Kidney (tissue), 13 donors: ENCODE measurements at regions not wholly inside any gene's neighbourhood (a gene's known extent, or its start where the extent isn't known, plus 50 kb on each side); places are given as distances from the start of the nearest gene placed in this dataset.
"Not testable (repeated sequence)": the region's sequence is repeated elsewhere in the genome, so short reads cannot be mapped to it uniquely, and the experiment has no call there.

Experiments
- DNase-seq, 5 donors: peaks; one replicate each; pipeline ENCODE4 v3.0.0-alpha.2; 2013 to 2020
- FAIRE-seq: peaks from 2 replicates; lab custom pipeline; 2012; peaks lifted over from hg19 to GRCh38; lab: Jason Lieb, UNC
- H3K27ac ChIP-seq, 2 donors: one replicate each; pipeline ENCODE4 v1.7.0; 2013; ENCODE audit warnings: low read depth in 2 of 2, low read length in 2 of 2, inconsistent platforms in 1 of 2
- H3K27me3 ChIP-seq: one replicate; pipeline ENCODE4 v1.7.1; 2013; ENCODE audit warnings: low read length, inconsistent platforms; ENCODE audit not compliant: control insufficient read depth, insufficient read depth
- H3K36me3 ChIP-seq, 3 donors: one replicate each; pipeline versions ENCODE4 v1.7.0 to v1.7.1; 2013; ENCODE audit warnings: low read length in 3 of 3, control low read depth in 1 of 3, inconsistent platforms in 1 of 3; ENCODE audit not compliant: insufficient read depth in 3 of 3, control insufficient read depth in 2 of 3
- H3K4me1 ChIP-seq, 3 donors: one replicate each; pipeline versions ENCODE4 v1.7.0 to v1.7.1; 2013; ENCODE audit warnings: low read length in 3 of 3, inconsistent platforms in 1 of 3, low read depth in 1 of 3; ENCODE audit not compliant: control insufficient read depth in 2 of 3, insufficient read depth in 2 of 3
- H3K4me3 ChIP-seq, 3 donors: one replicate each; pipeline versions ENCODE4 v1.7.0 to v1.8.1; 2013; ENCODE audit warnings: low read length in 3 of 3, control low read depth in 1 of 3, inconsistent platforms in 1 of 3
- H3K9ac ChIP-seq, 3 donors: one replicate each; pipeline versions ENCODE4 v1.7.0 to v1.7.1; 2013; ENCODE audit warnings: low read length in 3 of 3, control low read depth in 1 of 3, inconsistent platforms in 1 of 3
- H3K9me3 ChIP-seq, 3 donors: one replicate each; pipeline versions ENCODE4 v1.7.0 to v1.7.1; 2013; ENCODE audit warnings: low read length in 3 of 3, control low read depth in 1 of 3, inconsistent platforms in 1 of 3; ENCODE audit not compliant: control insufficient read depth in 2 of 3, insufficient read depth in 1 of 3
- CTCF ChIP-seq: IDR thresholded peaks from 3 replicates; pipeline ENCODE4 v1.5.1; 2012; ENCODE audit warnings: mild to moderate bottlenecking, moderate library complexity, borderline replicate concordance; ENCODE audit not compliant: insufficient read depth; ENCODE audit errors: extremely low read depth
- intact Hi-C: fragments of 100-400 bp; cut with DNase I; formaldehyde crosslinking; loops from one replicate; pipeline ENCODE4 v1.11.1; 2022
- donor health status: control.
- donor health status: control.
- donor health status: control.
- donor health status: control.
- donor health status: control.
- donor health status: DM: yes; HTN: yes; CAD: no.
- donor health status: Normal renal cell carcinoma (clear cell type).

- Histone ChIP-seq H3K36me3 (no peaks in the 10 kb centered on the region), H3K9ac (no peak overlapping the region), H3K9me3 (no peaks in the 10 kb centered on the region), H3K4me3 (no peak overlapping the region), H3K27me3 (no peaks in the 10 kb centered on the region), H3K27ac (no peak overlapping the region), H3K4me1 (no peaks in the 10 kb centered on the region)
- FAIRE-seq (no peak), DNase-seq (peak in 3 of 5 donors; percentile 72 to 86 (median 78))
- TF ChIP-seq CTCF, result no peak
- intact Hi-C loops, result no loop called here
Observed at GRCh38 chr18:24616653-24617052, 156.2 kb downstream of the HRH4 start.

GRCh38 chr18:24624421-24624820 is 164.0 kb downstream of the HRH4 start:
- H3K36me3 ChIP-seq, H3K27me3 ChIP-seq, H3K9me3 ChIP-seq, H3K4me3 ChIP-seq, DNase-seq, H3K4me1 ChIP-seq, H3K9ac ChIP-seq, H3K27ac ChIP-seq, intact Hi-C loops, FAIRE-seq: not testable (repeated sequence)

- Histone ChIP-seq H3K27me3 (no peaks in the 10 kb centered on the region), H3K27ac (no peak overlapping the region), H3K4me3 (no peak overlapping the region), H3K36me3 (no peaks in the 10 kb centered on the region), H3K9ac (no peak overlapping the region), H3K9me3 (no peaks in the 10 kb centered on the region), H3K4me1 (no peaks in the 10 kb centered on the region)
- FAIRE-seq (no peak), DNase-seq (no peak)
- intact Hi-C loops, result no loop called here
- TF ChIP-seq CTCF, result no peak
Observed at GRCh38 chr18:24627644-24628315, 167.3 kb downstream of the HRH4 start.

- no peak overlapping the region for H3K27ac ChIP-seq
Observed at GRCh38 chr18:24628326-24628725, 167.9 kb downstream of the HRH4 start.

More at GRCh38 chr18:24628326-24628725, 167.9 kb downstream of the HRH4 start:
- H3K36me3 ChIP-seq, result no peaks in the 10 kb centered on the region
- DNase-seq (no peak), FAIRE-seq (no peak)
- H3K27me3 ChIP-seq, result no peaks in the 10 kb centered on the region
- H3K4me3 ChIP-seq, result no peak overlapping the region
- no peaks in the 10 kb centered on the region for H3K9me3 ChIP-seq
- no peaks in the 10 kb centered on the region for H3K4me1 ChIP-seq
- H3K9ac ChIP-seq, result no peak overlapping the region
- intact Hi-C loops, result no loop called here
- TF ChIP-seq CTCF, result no peak
